ENCODE measurements at regions not wholly inside any gene's neighbourhood (a gene's known extent, or its start where the extent isn't known, plus 50 kb on each side); places are given as distances from the start of the nearest gene placed in this dataset.

GRCh38 chr17:33858682-33859081, 396.4 kb upstream of the CCL2 start:
- in situ Hi-C loops (cut with MboI): no loop called here
- Histone ChIP-seq H3K27me3 (replicated peaks in 1 of 2; ENCODE audit: control insufficient read depth in 2 of 2, insufficient read depth in 2 of 2, low read length in 1 of 2) (no peaks in the 10 kb centered on the region; a peak in 1 of 4 replicates), H3K27ac (ENCODE audit: control insufficient read depth, insufficient read depth) (no peak overlapping the region), H3K36me3 (ENCODE audit: control insufficient read depth in 2 of 2, insufficient read depth in 2 of 2, low read length in 1 of 2) (no peaks in the 10 kb centered on the region), H3K9me3 (replicated peaks; ENCODE audit: control insufficient read depth, insufficient read depth, low read length) (no peaks in the 10 kb centered on the region), H4K20me1 (ENCODE audit: control insufficient read depth, insufficient read depth) (no peaks in the 10 kb centered on the region), H3K9ac (ENCODE audit: control insufficient read depth, insufficient read depth, low read length) (no peak overlapping the region), H3K4me2 (ENCODE audit: control insufficient read depth, insufficient read depth) (no peak overlapping the region), H2AFZ (ENCODE audit: control insufficient read depth, low read depth, low read length) (no peak overlapping the region), H3K4me3 (no peak overlapping the region), H3K4me1 (ENCODE audit: control insufficient read depth, insufficient read depth, low read length) (no peaks in the 10 kb centered on the region), H3K79me2 (ENCODE audit: control insufficient read depth, insufficient read depth, low read length) (no peaks in the 10 kb centered on the region)
- ChIA-PET SMC1A (ENCODE audit: uncharacterized antibody, unreplicated experiment) (no interaction called here), CTCF (no interaction called here), RAD21 (ENCODE audit: unreplicated experiment) (no interaction called here), POLR2A (no interaction called here)
- WGBS (ENCODE audit: insufficient coverage, insufficient replicate concordance, low lambda C conversion rate, missing lambda C conversion rate): 0% methylated on average over 1 of the region's 1 CpG
- ATAC-seq (no peak), DNase-seq (ENCODE audit: low read depth, low spot score) (no peak), FAIRE-seq (no peak)
- no peak for TF ChIP-seq MTA2 (IDR thresholded peaks at IDR 0.05; ENCODE audit: low read depth)
- TF ChIP-seq NFYB (IDR thresholded peaks at IDR 0.05; ENCODE audit: insufficient read depth, low read depth, low read length): no peak
- no peak for TF ChIP-seq CEBPB (IDR thresholded peaks at IDR 0.05; ENCODE audit: borderline replicate concordance in 1 of 2, low read depth in 2 of 2, low read length in 2 of 2)
- no TSS peak for BruUV-seq (replicated peaks)
- intact Hi-C loops (cut with micrococcal nuclease; ENCODE audit: unreplicated experiment): loop anchor here (5.0 kb wide), 1 partner anchor 289 kb away; no protein-coding TSS in a partner anchor

- Histone ChIP-seq H4K20me1 (ENCODE audit: control insufficient read depth, insufficient read depth) (no peaks in the 10 kb centered on the region), H3K79me2 (ENCODE audit: control insufficient read depth, insufficient read depth, low read length) (no peaks in the 10 kb centered on the region), H3K27ac (ENCODE audit: control insufficient read depth, insufficient read depth) (no peak overlapping the region), H3K4me2 (ENCODE audit: control insufficient read depth, insufficient read depth) (no peak overlapping the region), H3K4me1 (ENCODE audit: control insufficient read depth, insufficient read depth, low read length) (no peaks in the 10 kb centered on the region), H3K9ac (ENCODE audit: control insufficient read depth, insufficient read depth, low read length) (no peak overlapping the region), H3K27me3 (replicated peaks in 1 of 2; ENCODE audit: control insufficient read depth in 2 of 2, insufficient read depth in 2 of 2, low read length in 1 of 2) (no peaks in the 10 kb centered on the region; a peak in 1 of 4 replicates), H3K36me3 (ENCODE audit: control insufficient read depth in 2 of 2, insufficient read depth in 2 of 2, low read length in 1 of 2) (no peaks in the 10 kb centered on the region), H3K9me3 (replicated peaks; ENCODE audit: control insufficient read depth, insufficient read depth, low read length) (no peaks in the 10 kb centered on the region), H2AFZ (ENCODE audit: control insufficient read depth, low read depth, low read length) (no peak overlapping the region), H3K4me3 (no peak overlapping the region)
- BruUV-seq (replicated peaks): no TSS peak
- FAIRE-seq (no peak), DNase-seq (ENCODE audit: low read depth, low spot score) (no peak), ATAC-seq (no peak)
- TF ChIP-seq MEF2B (IDR thresholded peaks at IDR 0.05; ENCODE audit: partially characterized antibody, poor library complexity, severe bottlenecking): no peak
- TF ChIP-seq PAX5 (IDR thresholded peaks at IDR 0.05; ENCODE audit: borderline replicate concordance, low read depth, low read length): no peak
- no peak for TF ChIP-seq CEBPB (IDR thresholded peaks at IDR 0.05; ENCODE audit: borderline replicate concordance in 1 of 2, low read depth in 2 of 2, low read length in 2 of 2)
- TF ChIP-seq MTA2 (IDR thresholded peaks at IDR 0.05; ENCODE audit: low read depth): no peak
- POLR2A ChIA-PET: no interaction called here
- WGBS (ENCODE audit: insufficient coverage, insufficient replicate concordance, low lambda C conversion rate, missing lambda C conversion rate): 0% methylated on average over 4 of the region's 4 CpGs
- RAD21 ChIA-PET (ENCODE audit: unreplicated experiment): no interaction called here
- CTCF ChIA-PET: interaction anchor here (0.5 to 0.6 kb wide), 2 partner anchors 82 to 423 kb away, joined by 3 read pairs; partner anchors contain the start of gene CCL11
- SMC1A ChIA-PET (ENCODE audit: uncharacterized antibody, unreplicated experiment): no interaction called here
- intact Hi-C loops (cut with micrococcal nuclease; ENCODE audit: unreplicated experiment) (no loop called here), in situ Hi-C loops (cut with MboI) (no loop called here)
Measured at GRCh38 chr17:33862772-33863602, 392.1 kb upstream of the CCL2 start.

Measured in GM12878 (cell line).